IMR-90 (cell line): ENCODE measurements at regions not wholly inside any gene's neighbourhood (a gene's known extent, or its start where the extent isn't known, plus 50 kb on each side); places are given as distances from the start of the nearest gene placed in this dataset.

Source experiments
- ATAC-seq: fragments of 200-7000 bp; cut with Tn5 transposase; 2 replicates; pipeline ENCODE4 v1.9.1; 2020; ENCODE audit warnings: low read depth, mild to moderate bottlenecking, moderate library complexity
- BruUV-seq: library from RNA; stranded (reverse); fragments of 400-500 nt; replicated peaks from 2 replicates; lab custom pipeline; 2021; lab: Mats Ljungman, UMichigan
- CTCF ChIA-PET: fragments of 300-600 bp; formaldehyde crosslinking; extraction: SDS; loops from one replicate; lab custom pipeline; 2021; ENCODE audit warnings: antibody characterized with exemption; lab: Yijun Ruan, JAX
- POLR2A ChIA-PET: fragments of 300-600 bp; sonication (Branson Sonifier 250); formaldehyde crosslinking; loops from one replicate; lab custom pipeline; 2022; ENCODE audit warnings: antibody characterized with exemption; ENCODE audit not compliant: unreplicated experiment; lab: Charles Lee
- DNase-seq: peaks from one replicate; pipeline ENCODE4 v3.0.0; 2013
- H2AFZ ChIP-seq: replicated peaks from 2 replicates; pipeline ENCODE3; 2013; ENCODE audit warnings: low read length, mild to moderate bottlenecking; ENCODE audit not compliant: poor library complexity
- H2AK5ac ChIP-seq: 2 replicates; pipeline ENCODE4 v1.6.1; 2013; ENCODE audit warnings: low read depth, low read length, inconsistent platforms
- H2AK9ac ChIP-seq: replicated peaks from 2 replicates; pipeline ENCODE3; 2013; ENCODE audit warnings: mild to moderate bottlenecking, low read depth, low read length, moderate library complexity; ENCODE audit not compliant: poor library complexity
- H2BK120ac ChIP-seq: 2 replicates; pipeline ENCODE4 v1.6.1; 2013; ENCODE audit warnings: low read depth, low read length, inconsistent platforms
- H2BK15ac ChIP-seq: 3 replicates; pipeline ENCODE4 v1.6.1; 2013; ENCODE audit warnings: low read depth, low read length, inconsistent platforms
- H2BK20ac ChIP-seq: 2 replicates; pipeline ENCODE4 v1.6.1; 2013; ENCODE audit warnings: low read depth, mild to moderate bottlenecking, inconsistent platforms, low read length, moderate library complexity
- H2BK5ac ChIP-seq: 2 replicates; pipeline ENCODE4 v1.6.1; 2013; ENCODE audit warnings: mild to moderate bottlenecking, low read depth, low read length, inconsistent platforms; ENCODE audit not compliant: poor library complexity, severe bottlenecking
- H3K14ac ChIP-seq: replicated peaks from 2 replicates; pipeline ENCODE4 v1.6.1; 2013; ENCODE audit warnings: low read depth, low read length, inconsistent platforms
- H3K18ac ChIP-seq: 2 replicates; pipeline ENCODE4 v1.6.1; 2013; ENCODE audit warnings: low read depth, low read length, control low read depth
- H3K23ac ChIP-seq: 2 replicates; pipeline ENCODE4 v1.6.1; 2013; ENCODE audit warnings: low read depth, low read length, inconsistent platforms
- H3K27ac ChIP-seq: 2 replicates; pipeline ENCODE4 v1.5.1; 2013; ENCODE audit warnings: mild to moderate bottlenecking, control low read depth, low read length; ENCODE audit not compliant: insufficient read depth
- H3K27me3 ChIP-seq: 2 replicates; pipeline ENCODE4 v1.6.1; 2013; ENCODE audit warnings: low read length; ENCODE audit not compliant: control insufficient read depth, insufficient read depth
- H3K36me3 ChIP-seq: 2 replicates; pipeline ENCODE4 v1.6.1; 2013; ENCODE audit warnings: low read length, mixed read lengths; ENCODE audit not compliant: control insufficient read depth, insufficient read depth
- H3K4ac ChIP-seq: 2 replicates; pipeline ENCODE4 v1.6.1; 2013; ENCODE audit warnings: low read depth, low read length, inconsistent platforms
- H3K4me1 ChIP-seq: 2 replicates; pipeline ENCODE4 v1.6.1; 2013; ENCODE audit warnings: low read length, mixed read lengths; ENCODE audit not compliant: control insufficient read depth, insufficient read depth
- H3K4me2 ChIP-seq: 2 replicates; pipeline ENCODE4 v1.6.1; 2013; ENCODE audit warnings: low read depth, mild to moderate bottlenecking, control low read depth, low read length, moderate library complexity
- H3K4me3 ChIP-seq: 2 replicates; pipeline ENCODE4 v1.5.1; 2013; ENCODE audit warnings: low read depth, mild to moderate bottlenecking, control low read depth, low read length, moderate library complexity; ENCODE audit not compliant: insufficient read depth
- H3K56ac ChIP-seq: 2 replicates; pipeline ENCODE4 v1.6.1; 2013; ENCODE audit warnings: low read length, inconsistent platforms; ENCODE audit not compliant: insufficient read depth; ENCODE audit errors: extremely low read depth
- H3K79me1 ChIP-seq, 2 experiments: 2 replicates each; pipeline ENCODE4 v1.6.1; 2013; ENCODE audit warnings: low read length in 2 of 2, inconsistent platforms in 1 of 2, low read depth in 1 of 2
- H3K9ac ChIP-seq: 2 replicates; pipeline ENCODE4 v1.6.1; 2013; ENCODE audit warnings: low read depth, low read length, control low read depth
- H3K9me1 ChIP-seq: 2 replicates; pipeline ENCODE4 v1.6.1; 2013; ENCODE audit warnings: low read length, inconsistent platforms; ENCODE audit not compliant: insufficient read depth
- H3K9me3 ChIP-seq: 2 replicates; pipeline ENCODE4 v1.6.1; 2013; ENCODE audit warnings: low read length; ENCODE audit not compliant: control insufficient read depth, insufficient read depth
- H4K20me1 ChIP-seq: 2 replicates; pipeline ENCODE4 v1.6.1; 2013; ENCODE audit warnings: low read length, inconsistent platforms; ENCODE audit not compliant: insufficient read depth
- H4K5ac ChIP-seq: 2 replicates; pipeline ENCODE4 v1.6.1; 2013; ENCODE audit warnings: mild to moderate bottlenecking, low read depth, low read length, control low read depth
- H4K8ac ChIP-seq, 2 experiments: 2 replicates each; pipeline ENCODE4 v1.6.1; 2013; ENCODE audit warnings: low read depth in 2 of 2, low read length in 2 of 2, control low read depth in 1 of 2, inconsistent platforms in 1 of 2
- H4K91ac ChIP-seq: 2 replicates; pipeline ENCODE4 v1.6.1; 2013; ENCODE audit warnings: low read depth, low read length, inconsistent platforms; ENCODE audit not compliant: insufficient read depth
- BHLHE40 ChIP-seq: fragments of 150-350 bp; IDR thresholded peaks from 2 replicates; pipeline ENCODE4 v1.6.1; 2016; ENCODE audit warnings: mild to moderate bottlenecking, low read depth, low read length
- CEBPB ChIP-seq: IDR thresholded peaks from 2 replicates; pipeline ENCODE4 v1.6.1; 2012; ENCODE audit warnings: low read depth, low read length, improper control_type of control experiment
- CHD1 ChIP-seq: IDR thresholded peaks from 2 replicates; pipeline ENCODE4 v1.6.1; 2012; ENCODE audit warnings: low read depth, low read length, improper control_type of control experiment
- ELK1 ChIP-seq: fragments of 150-350 bp; IDR thresholded peaks from 2 replicates; pipeline ENCODE4 v1.6.1; 2016; ENCODE audit warnings: low read depth, mild to moderate bottlenecking, low read length, moderate library complexity, borderline replicate concordance
- FOS ChIP-seq: fragments of 150-350 bp; IDR thresholded peaks from 2 replicates; pipeline ENCODE4 v1.6.1; 2016; ENCODE audit warnings: low read depth, low read length
- MAFK ChIP-seq: IDR thresholded peaks from 2 replicates; pipeline ENCODE4 v1.6.1; 2012; ENCODE audit warnings: low read depth, low read length, improper control_type of control experiment
- MAZ ChIP-seq: IDR thresholded peaks from 2 replicates; pipeline ENCODE4 v1.6.1; 2012; ENCODE audit warnings: low read depth, mild to moderate bottlenecking, low read length, improper control_type of control experiment, moderate library complexity, borderline replicate concordance
- MXI1 ChIP-seq: IDR thresholded peaks from 2 replicates; pipeline ENCODE4 v1.6.1; 2012; ENCODE audit warnings: low read depth, mild to moderate bottlenecking, low read length, moderate library complexity, borderline replicate concordance
- NFE2L2 ChIP-seq: fragments of 150-350 bp; IDR thresholded peaks from 2 replicates; pipeline ENCODE4 v1.6.1; 2016; ENCODE audit warnings: low read depth, mild to moderate bottlenecking, low read length
- POLR2A ChIP-seq: IDR thresholded peaks from 2 replicates; pipeline ENCODE4 v1.6.1; 2012; ENCODE audit warnings: mild to moderate bottlenecking, low read depth, low read length
- RAD21 ChIP-seq: IDR thresholded peaks from 2 replicates; pipeline ENCODE4 v1.6.1; 2012; ENCODE audit warnings: low read length, improper control_type of control experiment
- RCOR1 ChIP-seq: IDR thresholded peaks from 2 replicates; pipeline ENCODE4 v1.6.1; 2012; ENCODE audit warnings: mild to moderate bottlenecking, low read length, improper control_type of control experiment; ENCODE audit not compliant: insufficient replicate concordance
- RFX5 ChIP-seq: IDR thresholded peaks from 2 replicates; pipeline ENCODE4 v1.8.0; 2012; ENCODE audit warnings: low read depth, mild to moderate bottlenecking, low read length, moderate library complexity
- SMC3 ChIP-seq: fragments of 150-350 bp; IDR thresholded peaks from 2 replicates; pipeline ENCODE4 v1.6.1; 2016; ENCODE audit warnings: low read depth, mild to moderate bottlenecking, antibody characterized with exemption, low read length, moderate library complexity
- WGBS, 2 experiments: methylation state at CpG; one replicate each; pipeline versions ENCODE4 v1.1.5 to v1.1.7; 2013; ENCODE audit warnings: missing lambda C conversion rate in 2 of 2; ENCODE audit not compliant: insufficient read length in 1 of 2; ENCODE audit errors: extremely low coverage in 2 of 2; 5-methylcytosine and 5-hydroxymethylcytosine counted together
- dilution Hi-C: fragments of 300-500 bp; cut with HindIII; formaldehyde crosslinking; loops from one replicate; pipeline ENCODE4 v1.14.3; 2018; ENCODE audit warnings: low sequenced_read_pairs; ENCODE audit not compliant: unreplicated experiment
- in situ Hi-C: fragments of 300-500 bp; cut with MboI; formaldehyde crosslinking; loops from 3 replicates; pipeline ENCODE4 v1.14.3; 2019; ENCODE audit warnings: low sequenced_read_pairs, inconsistent platforms, mixed read lengths
- intact Hi-C: fragments of 100-400 bp; cut with micrococcal nuclease; formaldehyde crosslinking; loops from 2 replicates; pipeline ENCODE4 v1.10.0; 2022
- TF ChIP-seq, protein P1 (sequence below): conservative IDR thresholded peaks from 2 replicates; pipeline ENCODE4 v1.5.1; 2012; ENCODE audit warnings: mild to moderate bottlenecking, low read depth, low read length, improper control_type of control experiment
- TF ChIP-seq, protein P2 (sequence below): fragments of 150-350 bp; IDR thresholded peaks from 2 replicates; pipeline ENCODE4 v1.6.1; 2017; ENCODE audit warnings: mild to moderate bottlenecking, antibody characterized with exemption, low read length, low read depth

DNA sequence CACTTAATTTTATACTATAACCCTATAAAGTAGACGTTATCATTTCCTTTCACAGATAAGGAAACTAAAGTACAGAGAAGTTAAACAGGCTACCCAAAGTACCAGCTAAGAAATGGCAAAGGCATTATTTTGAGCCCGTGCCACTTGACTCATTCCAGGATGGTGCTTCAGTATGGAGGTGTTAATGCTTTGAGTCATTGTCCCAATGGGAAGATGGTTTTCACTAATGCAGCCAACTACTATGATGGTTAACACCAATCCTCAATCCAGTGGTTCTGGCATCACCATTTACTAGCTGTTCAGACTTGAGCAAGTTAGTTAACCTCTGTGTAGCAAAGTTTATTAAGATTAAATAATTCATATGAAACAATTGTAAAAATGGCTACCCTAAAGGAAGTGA is 123.1 kb upstream of the SLC5A12 start:
- H3K9me1 ChIP-seq = no peaks in the 10 kb centered on the region
- no peaks in the 10 kb centered on the region for H3K36me3 ChIP-seq
- H3K4ac ChIP-seq = no peak overlapping the region
- H3K79me1 ChIP-seq = no peaks in the 10 kb centered on the region
- no peak overlapping the region for H3K4me2 ChIP-seq
- no peaks in the 10 kb centered on the region for H4K20me1 ChIP-seq
- no peaks in the 10 kb centered on the region for H3K9me3 ChIP-seq
- no peak overlapping the region for H2BK20ac ChIP-seq
- no peak overlapping the region for H3K14ac ChIP-seq
- no peak overlapping the region for H3K23ac ChIP-seq
- DNase-seq (no peak), ATAC-seq (no peak)
- no peak overlapping the region for H3K27ac ChIP-seq
- no peak overlapping the region for H2AK5ac ChIP-seq
- 0 out of 2 replicates have a peak overlapping the region, but pooled peaks have one; percentile 16 for H2BK120ac ChIP-seq
- H3K9ac ChIP-seq = no peak overlapping the region
- POLR2A ChIA-PET = no interaction called here
- no TSS peak for BruUV-seq
- no peak overlapping the region for H4K8ac ChIP-seq
- no CpG with 5 or more reads among the region's 2 CpGs for WGBS, 2 experiments
- dilution Hi-C loops = no loop called here
- no peak overlapping the region for H2AFZ ChIP-seq
- no peak overlapping the region for H4K5ac ChIP-seq
- peak overlapping the region; percentile 68; the same call in 1 of the 3 replicates for H2BK15ac ChIP-seq
- H2BK5ac ChIP-seq = no peak overlapping the region
- no peak overlapping the region for H3K4me3 ChIP-seq
- no peak for TF ChIP-seq RFX5
- TF ChIP-seq RAD21 = no peak
- no peak for TF ChIP-seq CEBPB
- TF ChIP-seq MXI1 = no peak
- no peak for TF ChIP-seq NFE2L2
- no peak for TF ChIP-seq SMC3
- no peak for TF ChIP-seq RCOR1
- TF ChIP-seq FOS = no peak
- TF ChIP-seq, protein P1, sequence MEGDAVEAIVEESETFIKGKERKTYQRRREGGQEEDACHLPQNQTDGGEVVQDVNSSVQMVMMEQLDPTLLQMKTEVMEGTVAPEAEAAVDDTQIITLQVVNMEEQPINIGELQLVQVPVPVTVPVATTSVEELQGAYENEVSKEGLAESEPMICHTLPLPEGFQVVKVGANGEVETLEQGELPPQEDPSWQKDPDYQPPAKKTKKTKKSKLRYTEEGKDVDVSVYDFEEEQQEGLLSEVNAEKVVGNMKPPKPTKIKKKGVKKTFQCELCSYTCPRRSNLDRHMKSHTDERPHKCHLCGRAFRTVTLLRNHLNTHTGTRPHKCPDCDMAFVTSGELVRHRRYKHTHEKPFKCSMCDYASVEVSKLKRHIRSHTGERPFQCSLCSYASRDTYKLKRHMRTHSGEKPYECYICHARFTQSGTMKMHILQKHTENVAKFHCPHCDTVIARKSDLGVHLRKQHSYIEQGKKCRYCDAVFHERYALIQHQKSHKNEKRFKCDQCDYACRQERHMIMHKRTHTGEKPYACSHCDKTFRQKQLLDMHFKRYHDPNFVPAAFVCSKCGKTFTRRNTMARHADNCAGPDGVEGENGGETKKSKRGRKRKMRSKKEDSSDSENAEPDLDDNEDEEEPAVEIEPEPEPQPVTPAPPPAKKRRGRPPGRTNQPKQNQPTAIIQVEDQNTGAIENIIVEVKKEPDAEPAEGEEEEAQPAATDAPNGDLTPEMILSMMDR = no peak
- no peak for TF ChIP-seq MAZ
- TF ChIP-seq ELK1 = no peak
- no peak for TF ChIP-seq CHD1
- no peak for TF ChIP-seq POLR2A
- TF ChIP-seq MAFK = no peak
- TF ChIP-seq, protein P2, sequence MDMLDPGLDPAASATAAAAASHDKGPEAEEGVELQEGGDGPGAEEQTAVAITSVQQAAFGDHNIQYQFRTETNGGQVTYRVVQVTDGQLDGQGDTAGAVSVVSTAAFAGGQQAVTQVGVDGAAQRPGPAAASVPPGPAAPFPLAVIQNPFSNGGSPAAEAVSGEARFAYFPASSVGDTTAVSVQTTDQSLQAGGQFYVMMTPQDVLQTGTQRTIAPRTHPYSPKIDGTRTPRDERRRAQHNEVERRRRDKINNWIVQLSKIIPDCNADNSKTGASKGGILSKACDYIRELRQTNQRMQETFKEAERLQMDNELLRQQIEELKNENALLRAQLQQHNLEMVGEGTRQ = no peak
- TF ChIP-seq BHLHE40 = no peak
- no peak overlapping the region for H4K91ac ChIP-seq
- intact Hi-C loops = no loop called here
- CTCF ChIA-PET = interaction anchor here (1.2 kb wide), 1 partner anchor 9 kb away, joined by 3 read pairs; no protein-coding TSS in a partner anchor
- H2AK9ac ChIP-seq = no peak overlapping the region
- in situ Hi-C loops = no loop called here
- H3K18ac ChIP-seq = no peak overlapping the region
- no peak overlapping the region for H3K56ac ChIP-seq
- no peaks in the 10 kb centered on the region for H3K27me3 ChIP-seq
- H3K4me1 ChIP-seq = peaks cover 7% of the 10 kb centered on the region
